Activated T-helper 1 cell treated with anti-CD3 and anti-CD28 coated beads, Interleukin-12 subunit alpha, Interleukin-12 subunit beta, Interleukin-2, Interleukin-4 antibody, amounts not matched to agents 30 ng/mL and 10 ng/mL and 1 ng/mL, durations not matched to agents 14 hours and 24 hours and 36 hours (primary cell): ENCODE measurements at regions not wholly inside any gene's neighbourhood (a gene's known extent, or its start where the extent isn't known, plus 50 kb on each side); places are given as distances from the start of the nearest gene placed in this dataset.

Source experiments
- DNase-seq: peaks from one replicate; pipeline ENCODE4 v3.0.0; 2021; ENCODE audit warnings: low spot score
- H3K27ac Mint-ChIP-seq: one replicate; pipeline ENCODE4 v1.8.0; 2021; ENCODE audit warnings: mild to moderate bottlenecking, mixed read lengths
- H3K27me3 Mint-ChIP-seq: one replicate; pipeline ENCODE4 v1.8.0; 2022; ENCODE audit warnings: mild to moderate bottlenecking, moderate library complexity, mixed read lengths; ENCODE audit not compliant: insufficient read depth
- H3K36me3 Mint-ChIP-seq: one replicate; pipeline ENCODE4 v1.8.0; 2021; ENCODE audit warnings: low read depth, mixed read lengths
- H3K4me1 Mint-ChIP-seq: one replicate; pipeline ENCODE4 v1.8.0; 2021; ENCODE audit warnings: low read depth, mixed read lengths
- H3K4me3 Mint-ChIP-seq: one replicate; pipeline ENCODE4 v1.8.0; 2021; ENCODE audit warnings: mild to moderate bottlenecking, moderate library complexity, mixed read lengths
- H3K9me3 Mint-ChIP-seq: one replicate; pipeline ENCODE4 v1.8.0; 2021; ENCODE audit warnings: mixed read lengths
- intact Hi-C: fragments of 100-400 bp; cut with micrococcal nuclease; formaldehyde crosslinking; loops from one replicate; pipeline ENCODE4 v1.15.1; 2024

GRCh38 chr2:22501851-22502250 lies 883.1 kb upstream of the KLHL29 start:
- Mint-ChIP-seq H3K36me3 (no peaks in the 10 kb centered on the region), H3K4me1 (no peaks in the 10 kb centered on the region), H3K27me3 (no peaks in the 10 kb centered on the region), H3K9me3 (peaks cover 11% of the 10 kb centered on the region), H3K4me3 (no peak overlapping the region), H3K27ac (no peak overlapping the region)
- DNase-seq, result no peak
- intact Hi-C loops, result no loop called here

- Mint-ChIP-seq H3K36me3 (no peaks in the 10 kb centered on the region), H3K4me3 (no peak overlapping the region), H3K27ac (no peak overlapping the region), H3K4me1 (no peaks in the 10 kb centered on the region), H3K9me3 (peaks cover 3% of the 10 kb centered on the region), H3K27me3 (no peaks in the 10 kb centered on the region)
- intact Hi-C loops, result no loop called here
- no peak for DNase-seq
Measured at GRCh38 chr2:22513563-22513962, 871.4 kb upstream of the KLHL29 start.

GRCh38 chr2:22517141-22517540 lies 867.8 kb upstream of the KLHL29 start:
- no peaks in the 10 kb centered on the region for H3K27me3 Mint-ChIP-seq
- H3K9me3 Mint-ChIP-seq, result peaks cover 3% of the 10 kb centered on the region
- no peak overlapping the region for H3K4me3 Mint-ChIP-seq
- no peaks in the 10 kb centered on the region for H3K4me1 Mint-ChIP-seq
- no peak for DNase-seq
- H3K27ac Mint-ChIP-seq, result no peak overlapping the region
- no peaks in the 10 kb centered on the region for H3K36me3 Mint-ChIP-seq
- intact Hi-C loops, result no loop called here

- no peaks in the 10 kb centered on the region for H3K27me3 Mint-ChIP-seq
- H3K9me3 Mint-ChIP-seq, result no peaks in the 10 kb centered on the region
- no peak for DNase-seq
- intact Hi-C loops, result no loop called here
- H3K4me3 Mint-ChIP-seq, result no peak overlapping the region
- no peaks in the 10 kb centered on the region for H3K36me3 Mint-ChIP-seq
- no peak overlapping the region for H3K27ac Mint-ChIP-seq
- no peaks in the 10 kb centered on the region for H3K4me1 Mint-ChIP-seq
Measured at GRCh38 chr2:22518641-22519040, 866.3 kb upstream of the KLHL29 start.

GRCh38 chr2:22520369-22521288 lies 864.4 kb upstream of the KLHL29 start:
- no peak for DNase-seq
- Mint-ChIP-seq H3K27ac (no peak overlapping the region), H3K9me3 (no peaks in the 10 kb centered on the region), H3K4me3 (no peak overlapping the region), H3K36me3 (no peaks in the 10 kb centered on the region), H3K4me1 (no peaks in the 10 kb centered on the region), H3K27me3 (no peaks in the 10 kb centered on the region)
- intact Hi-C loops, result no loop called here

- Mint-ChIP-seq H3K4me1 (no peaks in the 10 kb centered on the region), H3K27me3 (no peaks in the 10 kb centered on the region), H3K9me3 (no peaks in the 10 kb centered on the region), H3K4me3 (no peak overlapping the region), H3K27ac (no peak overlapping the region), H3K36me3 (no peaks in the 10 kb centered on the region)
- intact Hi-C loops, result no loop called here
- no peak for DNase-seq
Measured at GRCh38 chr2:22521620-22522019, 863.4 kb upstream of the KLHL29 start.

- Mint-ChIP-seq H3K4me1 (no peaks in the 10 kb centered on the region), H3K4me3 (no peak overlapping the region), H3K27me3 (no peaks in the 10 kb centered on the region), H3K27ac (no peak overlapping the region), H3K36me3 (no peaks in the 10 kb centered on the region), H3K9me3 (no peaks in the 10 kb centered on the region)
- intact Hi-C loops, result no loop called here
- no peak for DNase-seq
Measured at GRCh38 chr2:22525681-22526080, 859.3 kb upstream of the KLHL29 start.

- Mint-ChIP-seq H3K27ac (no peak overlapping the region), H3K27me3 (no peaks in the 10 kb centered on the region), H3K4me1 (no peaks in the 10 kb centered on the region), H3K4me3 (no peak overlapping the region), H3K9me3 (no peaks in the 10 kb centered on the region), H3K36me3 (no peaks in the 10 kb centered on the region)
- no peak for DNase-seq
- intact Hi-C loops, result no loop called here
Measured at GRCh38 chr2:22530131-22530530, 854.8 kb upstream of the KLHL29 start.

GRCh38 chr2:22536133-22536532 lies 848.8 kb upstream of the KLHL29 start:
- Mint-ChIP-seq H3K9me3 (peaks cover 3% of the 10 kb centered on the region), H3K36me3 (no peaks in the 10 kb centered on the region), H3K4me1 (no peaks in the 10 kb centered on the region), H3K27ac (no peak overlapping the region), H3K4me3 (no peak overlapping the region), H3K27me3 (no peaks in the 10 kb centered on the region)
- intact Hi-C loops, result no loop called here
- DNase-seq, result no peak

GRCh38 chr2:22554453-22554852 lies 830.5 kb upstream of the KLHL29 start:
- DNase-seq, result no peak
- Mint-ChIP-seq H3K9me3 (no peaks in the 10 kb centered on the region), H3K4me3 (no peak overlapping the region), H3K4me1 (no peaks in the 10 kb centered on the region), H3K27me3 (no peaks in the 10 kb centered on the region), H3K27ac (no peak overlapping the region), H3K36me3 (no peaks in the 10 kb centered on the region)
- intact Hi-C loops, result no loop called here

GRCh38 chr2:22557406-22557805 lies 827.6 kb upstream of the KLHL29 start:
- no peaks in the 10 kb centered on the region for H3K4me1 Mint-ChIP-seq
- no peaks in the 10 kb centered on the region for H3K36me3 Mint-ChIP-seq
- no peak overlapping the region for H3K27ac Mint-ChIP-seq
- H3K9me3 Mint-ChIP-seq, result no peaks in the 10 kb centered on the region
- no peak overlapping the region for H3K4me3 Mint-ChIP-seq
- H3K27me3 Mint-ChIP-seq, result no peaks in the 10 kb centered on the region
- DNase-seq, result no peak
- intact Hi-C loops, result no loop called here

- no peaks in the 10 kb centered on the region for H3K27me3 Mint-ChIP-seq
- DNase-seq, result no peak
- H3K36me3 Mint-ChIP-seq, result no peaks in the 10 kb centered on the region
- intact Hi-C loops, result no loop called here
- no peak overlapping the region for H3K4me3 Mint-ChIP-seq
- H3K9me3 Mint-ChIP-seq, result no peaks in the 10 kb centered on the region
- no peaks in the 10 kb centered on the region for H3K4me1 Mint-ChIP-seq
- no peak overlapping the region for H3K27ac Mint-ChIP-seq
Measured at GRCh38 chr2:22560021-22560420, 825.0 kb upstream of the KLHL29 start.

- intact Hi-C loops, result no loop called here
- DNase-seq, result no peak
Measured at GRCh38 chr2:22579341-22579740, 805.6 kb upstream of the KLHL29 start.

GRCh38 chr2:22582107-22582506 lies 802.9 kb upstream of the KLHL29 start:
- Mint-ChIP-seq H3K27ac (no peak overlapping the region), H3K36me3 (no peaks in the 10 kb centered on the region), H3K4me3 (no peak overlapping the region), H3K27me3 (no peaks in the 10 kb centered on the region), H3K4me1 (no peaks in the 10 kb centered on the region), H3K9me3 (peaks cover 26% of the 10 kb centered on the region)
- intact Hi-C loops, result no loop called here
- DNase-seq, result no peak

More at GRCh38 chr2:22579341-22579740, 805.6 kb upstream of the KLHL29 start:
- Mint-ChIP-seq H3K27me3 (no peaks in the 10 kb centered on the region), H3K36me3 (no peaks in the 10 kb centered on the region), H3K9me3 (peaks cover 26% of the 10 kb centered on the region), H3K27ac (no peak overlapping the region), H3K4me3 (no peak overlapping the region), H3K4me1 (no peaks in the 10 kb centered on the region)
